ENCODE measurements at regions not wholly inside any gene's neighbourhood (a gene's known extent, or its start where the extent isn't known, plus 50 kb on each side); places are given as distances from the start of the nearest gene placed in this dataset.

GRCh38 chr6:54043360-54043759 lies 67.9 kb upstream of the MLIP start:
- no peak for TF ChIP-seq CTCF (conservative IDR thresholded peaks at IDR 0.05; ENCODE audit: low read length)
- TF ChIP-seq EZH2phosphoT487 (IDR thresholded peaks at IDR 0.05; ENCODE audit: borderline replicate concordance, low read depth, low read length), result no peak
